ENCODE measurements at regions not wholly inside any gene's neighbourhood (a gene's known extent, or its start where the extent isn't known, plus 50 kb on each side); places are given as distances from the start of the nearest gene placed in this dataset.
"Not testable (repeated sequence)": the region's sequence is repeated elsewhere in the genome, so short reads cannot be mapped to it uniquely, and the experiment has no call there.

DNA sequence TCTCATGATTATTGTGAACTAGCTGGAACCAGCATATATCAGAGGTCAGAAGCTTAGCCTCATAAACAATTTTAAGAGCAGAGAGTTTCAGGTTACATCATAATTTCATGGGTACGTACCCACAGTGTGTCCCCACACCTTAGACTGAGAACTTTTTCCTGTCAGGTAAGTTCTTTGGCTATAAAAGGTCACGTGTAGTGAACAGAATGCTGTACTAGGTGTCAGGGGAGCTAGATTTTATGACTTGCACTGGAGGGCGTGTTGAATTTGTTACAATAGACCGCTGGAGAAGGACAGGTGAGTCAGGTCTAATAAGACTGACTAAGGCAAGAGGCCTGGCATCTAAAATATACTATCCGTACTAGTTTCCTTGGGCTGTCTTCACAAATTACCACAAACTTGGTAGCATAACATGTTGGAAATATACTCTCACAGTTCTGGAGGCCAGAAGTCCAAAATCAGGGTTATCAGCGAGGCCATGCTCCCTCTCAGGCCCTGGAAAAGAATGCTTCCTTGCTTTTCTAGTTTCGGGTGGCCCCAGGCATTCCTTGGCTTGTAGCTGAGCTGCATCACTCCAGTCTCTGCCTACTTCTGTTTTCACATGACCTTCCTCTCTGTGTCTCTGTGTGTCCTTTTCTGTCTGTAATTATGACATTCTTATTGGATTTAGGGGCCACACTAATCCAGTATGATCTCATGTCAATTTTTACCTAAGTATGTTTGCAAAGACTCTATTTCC is 512.0 kb upstream of the NR3C2 start:
- DNase-seq (ENCODE audit: low spot score) = no peak

DNA sequence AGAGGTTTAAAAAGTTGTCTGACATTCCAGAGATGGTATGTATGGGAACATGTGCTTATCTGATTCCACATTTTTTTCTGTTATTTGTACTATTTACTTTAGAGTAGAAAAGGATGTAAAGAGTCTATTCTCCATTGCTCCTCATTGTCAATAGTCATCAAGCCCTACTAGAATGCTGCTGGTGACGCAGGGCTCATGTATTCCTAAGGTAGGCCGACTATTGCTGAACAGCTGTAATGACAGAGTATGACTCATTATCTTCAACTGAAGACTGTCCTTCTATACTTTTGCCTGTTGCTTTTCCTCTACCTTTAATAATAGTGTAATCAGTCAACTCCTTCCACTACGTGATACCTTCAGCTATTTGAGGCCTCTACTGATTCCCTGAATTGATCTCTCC is 509.1 kb upstream of the NR3C2 start:
- no peak for DNase-seq (ENCODE audit: low spot score)

GRCh38 chr4:148946271-148946670 is 504.1 kb upstream of the NR3C2 start:
- no peak for DNase-seq (ENCODE audit: low spot score)

DNA sequence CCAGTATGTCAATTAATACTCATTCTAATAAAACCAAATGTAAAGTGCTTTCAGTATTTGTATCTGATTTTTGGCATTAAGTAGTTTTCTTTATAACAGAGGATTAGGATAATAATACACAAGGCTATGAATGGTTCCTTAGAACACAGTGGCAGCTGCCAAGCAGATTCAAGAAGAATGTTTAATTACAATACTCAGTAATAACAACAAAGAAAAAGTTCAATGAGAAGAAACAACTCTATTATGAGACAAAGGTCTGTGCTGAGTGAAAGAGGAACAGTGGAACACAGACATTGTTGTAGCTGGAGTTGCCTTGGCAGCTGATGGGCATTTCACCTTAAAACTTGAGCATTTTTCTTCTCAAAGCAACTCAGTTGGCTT is 502.6 kb upstream of the NR3C2 start:
- no peak for DNase-seq (ENCODE audit: low spot score)

GRCh38 chr4:148944136-148944838 is 502.1 kb upstream of the NR3C2 start:
- no peak for DNase-seq (ENCODE audit: low spot score)

- DNase-seq (ENCODE audit: low spot score) = no peak
Measured at GRCh38 chr4:148934926-148935578, 492.8 kb upstream of the NR3C2 start.

GRCh38 chr4:148926276-148927260 is 484.4 kb upstream of the NR3C2 start:
- DNase-seq (ENCODE audit: low spot score) = no peak

- DNase-seq (ENCODE audit: low spot score) = no peak
Measured at GRCh38 chr4:148923881-148924280, 481.7 kb upstream of the NR3C2 start.

GRCh38 chr4:148922497-148922896 is 480.3 kb upstream of the NR3C2 start:
- no peak for DNase-seq (ENCODE audit: low spot score)

DNA sequence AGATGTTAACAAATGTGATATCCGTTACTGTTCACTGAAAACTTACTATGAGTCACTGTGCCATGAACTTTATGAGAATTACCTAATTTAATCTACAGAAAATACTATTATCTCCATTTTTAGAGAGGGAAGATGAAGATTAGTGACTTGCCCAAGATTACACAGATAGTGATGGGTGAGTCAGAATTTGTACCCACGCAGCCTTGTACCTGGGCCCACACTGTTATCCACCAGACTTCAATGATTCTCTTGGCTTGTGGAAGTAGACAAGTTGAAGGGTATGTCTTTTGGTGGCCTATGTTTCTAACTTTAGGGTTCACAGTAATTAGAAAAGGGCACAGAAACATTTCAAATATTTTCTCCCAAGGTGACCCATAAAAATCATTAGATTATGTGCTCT is 472.5 kb upstream of the NR3C2 start:
- no peak for DNase-seq (ENCODE audit: low spot score)

- no peak for DNase-seq (ENCODE audit: low spot score)
Measured at GRCh38 chr4:148914301-148914700, 472.1 kb upstream of the NR3C2 start.

GRCh38 chr4:148903388-148903787 is 461.2 kb upstream of the NR3C2 start:
- DNase-seq (ENCODE audit: low spot score) = no peak

- DNase-seq (ENCODE audit: low spot score) = no peak
Measured at GRCh38 chr4:148901075-148901705, 459.0 kb upstream of the NR3C2 start.

GRCh38 chr4:148898139-148898538 is 455.9 kb upstream of the NR3C2 start:
- not testable (repeated sequence) for DNase-seq (ENCODE audit: low spot score)

DNA sequence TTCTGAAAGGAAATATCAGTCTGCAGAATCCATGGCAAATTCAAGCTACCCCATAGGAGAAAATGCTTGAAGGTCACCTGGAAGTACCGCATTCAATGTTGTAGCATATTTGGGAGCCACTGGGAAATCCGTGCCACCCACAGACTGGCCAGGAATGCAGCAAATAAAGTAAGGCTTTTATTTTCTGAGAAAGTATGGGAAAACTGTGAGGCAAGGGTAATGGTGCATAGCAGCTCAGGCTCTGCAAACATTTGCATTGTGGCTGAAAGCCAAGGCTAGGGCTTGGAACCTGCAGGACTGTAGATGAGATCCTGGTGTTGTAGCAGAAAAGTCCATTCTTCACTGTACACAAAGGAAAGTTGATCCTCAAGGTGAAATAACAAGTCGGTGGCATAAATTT is 450.9 kb upstream of the NR3C2 start:
- DNase-seq (ENCODE audit: low spot score) = no peak

- no peak for DNase-seq (ENCODE audit: low spot score)
Measured at GRCh38 chr4:148883891-148884290, 441.7 kb upstream of the NR3C2 start.

DNA sequence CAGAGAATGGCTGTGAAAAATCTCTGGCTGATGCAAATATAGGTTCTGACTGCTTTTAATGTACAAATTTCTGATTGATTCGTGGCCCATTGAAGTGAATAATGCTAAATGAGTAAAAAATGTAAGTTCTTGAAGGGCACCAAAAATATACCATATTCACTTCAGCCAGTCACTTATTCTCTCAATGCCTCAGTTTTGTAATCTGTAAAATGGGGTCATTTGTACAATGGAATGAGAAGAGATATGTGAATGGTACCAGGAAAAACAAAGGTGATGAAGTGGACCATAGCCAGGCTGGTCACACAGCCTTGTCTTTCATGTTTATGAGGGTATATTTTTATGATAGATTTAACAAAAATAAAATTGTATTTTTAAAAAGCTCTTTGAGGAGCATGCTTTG is 441.2 kb upstream of the NR3C2 start:
- DNase-seq (ENCODE audit: low spot score) = no peak

GRCh38 chr4:148881860-148882643 is 439.8 kb upstream of the NR3C2 start:
- no peak for DNase-seq (ENCODE audit: low spot score)

GRCh38 chr4:148874331-148874730 is 432.1 kb upstream of the NR3C2 start:
- no peak for DNase-seq (ENCODE audit: low spot score)

GRCh38 chr4:148868191-148868590 is 426.0 kb upstream of the NR3C2 start:
- no peak for DNase-seq (ENCODE audit: low spot score)

GRCh38 chr4:148866666-148867065 is 424.5 kb upstream of the NR3C2 start:
- no peak for DNase-seq (ENCODE audit: low spot score)

Data from HuH-7 (cell line).